Inferior parietal cortex (tissue), 1 donor: ENCODE measurements at regions not wholly inside any gene's neighbourhood (a gene's known extent, or its start where the extent isn't known, plus 50 kb on each side); places are given as distances from the start of the nearest gene placed in this dataset.

Experiments used
- DNase-seq: peaks from one replicate; pipeline ENCODE4 v3.0.0-alpha.2; 2016; ENCODE audit errors: extremely low spot score

DNA sequence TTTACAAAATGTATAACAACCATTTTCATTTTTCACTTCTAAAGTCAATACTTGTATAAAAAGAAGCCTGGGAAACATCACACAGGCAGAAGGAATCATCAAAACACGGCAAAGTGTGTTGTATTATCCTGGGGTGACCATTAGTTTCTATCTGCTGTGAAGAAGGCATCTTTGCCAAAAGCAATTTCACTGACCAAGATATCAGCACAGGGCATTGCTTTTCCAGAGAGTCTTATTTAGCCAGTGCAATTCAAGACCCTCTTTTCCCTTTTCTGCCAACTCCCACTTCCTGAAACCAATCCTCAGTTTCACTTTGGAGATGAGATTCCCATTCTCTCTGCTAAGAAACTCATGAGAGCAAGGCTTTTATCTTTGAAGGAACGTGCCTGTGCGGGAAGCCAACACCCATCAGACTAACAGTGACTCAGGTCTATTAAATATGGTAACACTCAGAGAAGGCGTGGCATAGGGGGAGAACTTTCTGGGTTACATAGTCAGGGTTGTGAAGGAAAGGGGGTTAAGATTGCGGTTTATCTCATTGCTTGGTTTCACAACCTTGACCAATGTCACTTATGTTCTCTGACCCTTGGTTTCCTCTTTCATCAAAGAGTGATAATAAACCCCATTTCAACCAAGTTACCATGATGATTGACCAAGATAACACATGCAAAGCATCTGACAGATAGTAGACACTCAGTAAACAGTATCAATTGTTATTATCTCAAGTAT is 666.9 kb upstream of the KLF4 start:
- DNase-seq, result no peak

DNA sequence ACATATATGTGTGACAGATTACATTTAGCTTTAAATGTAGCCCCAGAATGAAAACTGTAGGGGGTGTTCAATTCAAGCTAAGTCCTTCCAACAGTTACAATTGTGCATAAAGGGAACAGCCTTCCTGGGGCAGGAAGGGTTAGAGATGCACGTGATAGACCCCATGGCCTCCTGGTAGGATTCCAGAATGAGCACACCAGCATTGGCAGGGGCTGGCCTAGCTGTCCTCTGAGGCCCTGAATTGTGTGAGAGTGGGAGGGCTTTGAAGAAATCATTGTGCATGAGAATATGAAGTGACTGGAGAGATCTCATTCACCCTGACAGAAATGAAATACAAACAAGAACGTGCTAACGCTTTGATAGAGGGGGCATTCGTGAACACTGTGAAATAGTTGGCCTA is 663.8 kb upstream of the KLF4 start:
- DNase-seq, result no peak

DNA sequence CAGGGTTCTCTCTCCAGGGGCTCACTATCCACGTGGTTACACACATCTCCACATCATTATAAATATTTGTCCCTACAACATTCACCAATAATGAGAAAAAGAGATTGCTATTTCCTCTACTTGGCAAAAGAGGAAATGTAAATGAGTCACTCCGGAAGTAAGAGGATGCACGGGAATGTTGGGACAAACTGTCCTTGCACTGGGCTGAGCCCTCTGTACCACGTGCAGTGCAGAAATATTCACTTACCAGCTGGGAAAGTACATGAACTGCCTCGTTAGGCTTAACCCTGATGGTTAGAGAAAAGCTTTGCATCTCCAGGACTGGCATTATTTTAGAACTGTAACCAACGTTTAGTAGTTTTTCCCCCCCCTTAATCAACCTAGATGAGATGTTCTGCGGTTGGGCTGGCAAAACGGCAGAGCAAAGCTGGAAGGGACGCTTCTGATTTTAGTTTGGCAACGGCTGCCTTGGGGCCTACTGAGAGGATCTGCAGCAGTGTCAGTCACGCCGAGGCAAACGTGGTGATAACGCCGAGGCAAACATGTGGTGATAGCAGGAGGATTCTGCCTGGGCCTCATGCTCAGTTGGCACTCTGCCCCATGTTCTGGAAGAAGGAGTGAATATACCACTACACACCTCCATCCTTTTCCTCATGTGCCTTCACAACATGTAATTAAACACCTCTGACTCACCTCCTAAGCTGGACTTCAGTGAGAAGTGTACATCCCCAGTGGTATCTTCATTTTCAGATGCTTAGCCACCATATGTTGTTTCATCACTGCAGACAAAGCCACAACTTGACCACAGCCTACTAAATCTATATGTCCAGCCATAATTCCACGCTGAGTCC is 661.4 kb upstream of the KLF4 start:
- no peak for DNase-seq

DNA sequence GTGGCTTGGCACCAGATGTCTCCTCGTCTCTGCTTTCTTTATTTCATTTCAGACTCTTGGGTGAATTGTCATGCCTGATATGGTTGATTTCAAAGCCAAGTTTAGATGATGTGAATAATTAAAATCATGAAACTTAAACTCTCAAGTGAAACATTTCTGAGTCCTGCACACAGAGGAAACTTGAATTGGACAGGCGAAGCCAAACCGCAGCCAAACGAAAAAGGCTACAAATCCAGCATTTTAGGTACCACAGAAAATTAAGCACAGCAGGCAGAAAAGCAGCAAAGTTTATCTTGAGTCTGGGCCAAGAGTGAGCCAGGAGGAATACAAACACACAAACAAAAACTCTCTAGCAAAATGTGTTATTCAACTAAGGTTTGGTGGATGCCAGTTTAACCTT is 659.8 kb upstream of the KLF4 start:
- DNase-seq, result no peak

DNA sequence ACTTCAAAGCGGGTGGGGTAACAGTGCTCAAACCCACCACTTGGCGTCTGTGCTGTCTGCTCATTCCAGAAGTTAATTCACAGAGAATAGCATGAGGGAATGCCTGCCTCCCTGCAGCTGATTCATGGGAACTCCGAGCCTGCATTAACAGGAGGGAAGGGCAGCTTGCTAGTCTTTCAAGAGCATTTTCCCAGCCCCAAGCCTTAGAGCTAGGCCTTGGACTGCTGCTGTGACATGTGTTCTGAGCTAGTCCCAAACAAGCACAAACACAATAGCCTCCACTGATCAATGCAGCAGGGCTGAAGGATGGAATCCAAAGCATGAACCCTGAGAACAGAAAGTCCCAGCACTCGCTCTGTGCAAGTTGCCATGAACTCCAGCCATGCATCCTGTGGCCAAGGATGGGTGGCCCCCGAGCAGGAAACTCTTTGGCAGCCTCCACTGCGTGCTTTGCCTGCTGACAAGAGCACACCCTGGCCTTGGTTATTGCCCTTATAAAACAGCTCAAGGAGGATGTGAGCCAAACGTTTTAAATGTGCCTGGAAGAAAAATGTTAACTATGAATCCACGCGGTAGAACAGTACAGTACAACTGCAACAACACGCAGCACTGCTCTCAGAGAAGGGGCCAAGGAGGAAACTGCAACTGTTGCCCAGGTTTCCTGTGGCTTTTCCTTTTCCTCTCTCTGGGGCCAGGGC is 653.1 kb upstream of the KLF4 start:
- DNase-seq, result peak; percentile 57

DNA sequence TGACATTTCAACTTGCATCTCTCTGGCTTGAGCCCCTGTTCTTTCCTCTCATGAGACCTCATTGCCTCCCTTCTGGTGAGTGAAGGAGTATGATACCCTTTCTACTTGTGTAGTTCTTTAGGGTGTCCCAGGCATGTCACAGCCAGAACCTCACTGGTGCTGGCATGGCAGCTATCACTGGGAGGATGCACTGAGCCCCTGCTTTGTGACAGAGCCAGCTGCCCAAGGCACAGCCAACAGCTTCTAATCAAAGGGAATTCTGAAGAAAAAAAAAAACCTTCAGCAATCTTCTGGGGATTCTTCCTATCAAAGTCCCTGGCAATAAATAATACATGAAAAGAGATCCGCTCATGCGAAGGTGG is 652.6 kb upstream of the KLF4 start:
- no peak for DNase-seq

DNA sequence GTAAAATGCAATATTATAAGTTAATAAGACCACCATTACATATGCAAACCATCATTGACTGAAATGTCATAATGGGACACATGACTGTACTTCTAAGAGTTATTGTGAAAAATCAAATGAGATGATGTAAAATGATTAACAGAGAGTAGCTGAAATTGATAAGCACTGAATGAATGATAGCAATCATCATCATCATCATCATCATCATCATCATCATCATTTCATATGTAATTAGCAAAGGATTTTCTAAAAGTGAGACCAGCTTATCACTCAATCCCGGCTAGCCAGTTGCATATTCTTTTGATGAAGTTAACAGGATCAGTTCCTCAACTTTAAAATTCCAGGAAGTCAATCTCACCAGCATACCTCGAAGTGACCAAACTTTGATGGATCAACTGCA is 650.3 kb upstream of the KLF4 start:
- no peak for DNase-seq

DNA sequence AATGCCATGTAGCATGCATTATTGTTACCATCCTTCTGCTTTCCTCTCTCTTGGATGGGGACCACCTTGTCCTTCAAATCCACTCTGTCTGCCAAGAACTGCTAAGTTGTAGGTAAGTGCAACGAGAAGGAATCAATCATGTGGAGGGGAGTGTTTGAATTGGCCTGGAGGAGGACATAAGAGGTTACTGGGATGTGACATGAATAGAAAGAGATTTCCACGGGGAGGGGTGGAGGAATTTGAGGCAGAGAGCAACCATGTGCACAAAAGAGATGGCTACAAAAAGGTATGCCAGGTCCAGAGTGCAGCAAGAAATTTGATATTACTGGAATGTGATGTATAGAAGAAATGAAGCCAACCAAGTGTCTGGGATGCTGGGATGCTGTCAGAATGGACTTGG is 648.9 kb upstream of the KLF4 start:
- DNase-seq, result no peak

DNA sequence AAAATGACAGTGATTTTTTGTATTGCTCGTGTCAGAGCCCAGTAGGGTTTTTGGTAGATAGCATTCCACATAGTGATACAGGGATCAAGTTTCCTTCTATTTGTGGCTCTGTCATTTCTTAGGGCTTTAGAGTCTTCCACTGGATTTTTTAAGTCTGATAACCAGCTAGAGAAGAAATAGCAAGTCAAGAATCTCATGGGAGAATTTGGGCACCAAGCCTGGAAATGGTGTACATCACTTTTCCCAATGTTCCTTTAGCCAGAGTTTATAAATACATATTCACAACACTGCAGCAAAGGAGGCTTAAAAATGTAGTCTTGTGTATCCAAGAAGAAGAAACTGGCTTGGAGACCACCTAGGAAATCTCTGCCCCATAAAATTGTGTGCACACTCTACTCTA is 647.1 kb upstream of the KLF4 start:
- DNase-seq, result no peak

DNA sequence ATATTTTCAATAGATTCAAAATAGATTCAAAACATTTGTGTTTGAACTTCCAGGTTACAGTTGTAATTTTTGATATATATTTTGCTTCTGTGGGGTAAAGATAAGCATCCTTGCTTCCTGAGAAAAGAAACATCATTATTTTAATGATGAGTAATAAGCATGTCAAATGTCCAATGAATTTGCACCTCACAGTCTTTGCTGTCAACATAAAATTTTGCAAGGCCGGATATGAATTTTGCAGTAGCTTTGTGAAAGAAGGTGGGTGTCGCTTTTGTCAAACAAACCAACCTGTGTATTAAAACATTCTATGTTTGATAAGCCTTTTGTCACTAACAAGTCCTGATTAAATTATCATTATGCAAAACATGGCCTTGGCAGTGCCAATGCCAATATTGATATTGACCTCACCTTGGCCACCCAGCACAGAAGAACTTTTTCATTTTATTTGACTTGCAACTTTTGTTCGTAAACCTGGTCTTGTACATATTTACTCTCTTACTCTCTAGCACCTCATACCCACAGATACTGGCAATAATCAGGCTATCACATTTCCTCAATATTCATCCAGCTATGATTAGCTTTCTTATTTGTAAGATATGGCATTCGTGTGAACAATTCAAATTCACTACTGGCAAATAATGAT is 645.0 kb upstream of the KLF4 start:
- DNase-seq, result no peak

DNA sequence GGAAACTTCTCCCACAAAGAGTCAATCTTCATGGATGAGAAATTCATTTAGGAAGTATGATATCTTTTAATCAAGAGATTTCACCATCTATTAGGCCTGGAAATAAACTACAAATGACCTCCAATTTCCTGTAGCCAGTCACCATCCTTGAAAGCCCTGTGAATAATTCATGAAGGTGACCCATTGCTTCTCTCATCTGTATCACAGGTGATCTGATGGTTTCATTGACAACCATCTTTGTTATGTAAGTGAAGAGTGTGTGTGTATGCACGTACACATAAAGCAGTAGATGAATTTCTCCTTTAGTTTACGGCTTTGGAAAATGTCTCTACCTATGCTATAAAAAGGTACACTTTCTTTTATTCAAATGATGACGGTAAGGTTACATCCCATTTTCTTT is 644.1 kb upstream of the KLF4 start:
- no peak for DNase-seq

DNA sequence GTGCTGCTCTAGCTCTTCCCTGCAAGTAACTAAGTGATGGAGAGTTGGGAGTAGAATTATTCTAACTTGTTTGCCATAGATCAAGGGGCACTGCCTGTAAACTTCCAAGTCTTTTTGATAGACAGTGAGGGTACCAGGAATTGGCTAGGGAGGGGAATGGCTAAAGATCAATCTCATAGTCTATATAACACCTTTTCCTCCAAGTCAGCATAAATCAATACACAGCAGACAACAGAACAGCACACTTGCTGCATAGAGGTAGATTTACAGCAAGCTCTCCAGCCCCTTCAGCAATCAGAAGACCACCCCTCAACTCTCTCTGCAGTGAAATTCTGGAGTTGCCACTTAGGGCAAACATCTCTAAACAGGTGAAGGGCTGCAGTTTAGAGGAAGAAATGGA is 643.5 kb upstream of the KLF4 start:
- no peak for DNase-seq

DNA sequence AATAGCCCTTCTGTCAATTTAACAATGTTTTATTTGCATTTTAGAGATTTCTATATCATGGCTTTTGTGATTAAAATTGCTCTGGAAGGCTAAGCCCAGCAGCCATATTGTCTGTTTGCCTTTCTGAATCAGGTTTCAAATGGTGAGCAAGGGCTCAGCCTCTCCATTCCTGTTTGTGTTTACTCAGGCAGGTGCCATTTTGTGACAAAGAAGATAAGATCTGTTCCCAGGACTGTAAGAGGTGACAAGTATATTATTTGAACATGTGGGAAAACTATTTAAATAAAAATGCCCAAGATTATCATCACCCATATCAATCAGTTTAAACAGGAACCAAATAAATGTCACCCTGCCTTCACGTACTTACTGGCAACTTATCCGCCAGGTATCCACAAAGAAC is 641.3 kb upstream of the KLF4 start:
- no peak for DNase-seq

DNA sequence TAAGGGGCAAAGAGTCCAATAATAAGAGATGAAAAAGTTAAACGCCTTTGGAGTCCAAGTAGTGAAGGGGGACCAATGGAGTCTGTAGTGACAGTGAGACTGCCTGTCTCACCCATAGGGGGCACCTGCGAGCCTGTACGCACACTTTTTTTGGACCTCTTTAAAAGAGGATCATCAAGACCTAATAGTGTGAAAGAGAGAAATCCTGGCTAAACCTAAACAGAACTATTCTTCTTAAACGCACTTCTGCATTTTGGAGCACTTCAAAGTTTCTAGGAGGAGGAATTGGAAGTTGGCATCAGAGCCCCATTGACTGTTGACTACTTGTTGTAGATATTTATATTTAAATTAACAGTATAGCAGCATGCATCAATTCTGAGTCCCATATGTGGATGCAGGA is 636.1 kb upstream of the KLF4 start:
- no peak for DNase-seq

DNA sequence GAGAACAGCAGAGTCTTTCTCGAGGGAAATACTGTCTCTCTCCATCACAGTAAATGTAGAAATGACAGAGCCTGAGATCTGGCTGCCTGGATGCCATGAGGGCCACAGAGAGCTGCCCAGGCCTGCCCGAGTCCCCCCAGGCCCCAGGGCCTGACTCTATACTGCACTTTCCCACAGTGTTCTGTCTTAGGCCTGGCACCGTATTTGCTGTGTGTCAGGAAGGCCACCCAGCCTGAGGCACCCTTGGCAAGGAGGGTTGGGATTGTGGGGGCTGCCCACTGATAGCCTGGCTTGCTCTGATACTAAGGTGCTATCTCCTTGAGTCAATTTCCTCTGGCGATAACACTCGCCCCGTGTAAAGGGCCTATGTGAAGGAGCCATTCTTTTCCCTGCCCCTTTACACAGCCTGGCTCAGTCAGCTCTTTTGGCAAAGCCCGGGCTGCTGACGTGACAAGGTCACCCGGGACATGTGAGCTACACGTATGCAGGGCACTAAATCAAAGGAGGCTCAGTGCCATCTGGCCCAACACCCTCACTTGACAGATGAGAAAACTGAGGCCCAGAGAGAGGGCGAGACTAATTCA is 630.1 kb upstream of the KLF4 start:
- no peak for DNase-seq

DNA sequence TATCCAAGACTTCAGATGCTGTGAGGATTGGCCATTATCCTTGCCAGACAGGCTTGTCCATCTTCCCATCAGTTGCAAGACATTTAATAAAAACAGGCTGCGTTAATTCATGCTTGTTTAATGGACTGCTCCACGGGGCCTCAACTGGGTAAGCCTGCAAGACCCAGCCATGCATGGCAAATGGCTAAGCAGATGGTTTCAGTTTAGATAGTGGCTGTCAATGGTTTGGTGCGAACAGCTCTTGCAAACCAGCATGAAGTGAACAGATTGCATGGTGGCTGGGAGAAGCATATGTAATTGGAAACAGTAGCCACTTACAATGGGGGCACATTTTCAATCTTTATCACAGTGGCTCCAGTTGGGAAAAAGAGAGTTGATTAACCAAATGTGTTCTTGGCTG is 628.2 kb upstream of the KLF4 start:
- DNase-seq, result no peak

DNA sequence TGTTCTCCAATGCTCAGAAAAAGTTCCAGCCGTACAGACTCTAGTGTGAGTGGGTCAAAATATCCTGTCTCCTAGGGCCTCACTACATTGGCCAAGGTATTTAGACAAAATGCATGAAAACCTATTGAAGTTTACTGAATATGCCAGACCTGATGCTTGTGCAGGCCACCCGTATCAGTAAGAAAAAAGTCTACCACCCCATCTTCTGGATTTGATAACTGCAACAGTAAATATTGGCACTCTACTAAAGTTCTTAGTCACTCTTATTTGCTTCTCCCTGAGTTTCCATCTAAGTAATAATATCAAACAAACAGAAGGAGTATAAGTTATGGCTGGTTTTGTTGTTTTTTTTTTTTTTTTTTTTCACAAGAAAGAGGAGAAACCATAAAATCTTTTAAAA is 627.7 kb upstream of the KLF4 start:
- no peak for DNase-seq

DNA sequence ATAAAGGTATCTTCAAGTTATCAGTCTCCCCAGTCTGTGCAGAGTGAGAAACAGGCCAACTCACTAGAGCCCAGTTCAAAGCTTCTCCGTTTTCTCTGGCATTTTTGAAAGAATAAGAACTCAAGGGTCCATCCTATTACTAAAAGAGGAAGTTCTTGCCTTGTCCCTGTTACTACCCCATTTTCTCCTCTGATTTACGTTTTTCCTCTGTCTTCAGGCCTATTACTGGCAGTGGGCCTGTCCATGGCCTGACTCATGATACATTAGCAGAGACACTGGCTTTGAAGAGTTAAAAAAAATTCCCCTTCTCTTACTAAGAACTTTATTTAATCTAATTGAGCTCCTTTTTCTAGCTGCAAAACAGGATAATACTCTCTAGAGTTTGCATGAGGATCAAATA is 624.0 kb upstream of the KLF4 start:
- DNase-seq, result no peak

DNA sequence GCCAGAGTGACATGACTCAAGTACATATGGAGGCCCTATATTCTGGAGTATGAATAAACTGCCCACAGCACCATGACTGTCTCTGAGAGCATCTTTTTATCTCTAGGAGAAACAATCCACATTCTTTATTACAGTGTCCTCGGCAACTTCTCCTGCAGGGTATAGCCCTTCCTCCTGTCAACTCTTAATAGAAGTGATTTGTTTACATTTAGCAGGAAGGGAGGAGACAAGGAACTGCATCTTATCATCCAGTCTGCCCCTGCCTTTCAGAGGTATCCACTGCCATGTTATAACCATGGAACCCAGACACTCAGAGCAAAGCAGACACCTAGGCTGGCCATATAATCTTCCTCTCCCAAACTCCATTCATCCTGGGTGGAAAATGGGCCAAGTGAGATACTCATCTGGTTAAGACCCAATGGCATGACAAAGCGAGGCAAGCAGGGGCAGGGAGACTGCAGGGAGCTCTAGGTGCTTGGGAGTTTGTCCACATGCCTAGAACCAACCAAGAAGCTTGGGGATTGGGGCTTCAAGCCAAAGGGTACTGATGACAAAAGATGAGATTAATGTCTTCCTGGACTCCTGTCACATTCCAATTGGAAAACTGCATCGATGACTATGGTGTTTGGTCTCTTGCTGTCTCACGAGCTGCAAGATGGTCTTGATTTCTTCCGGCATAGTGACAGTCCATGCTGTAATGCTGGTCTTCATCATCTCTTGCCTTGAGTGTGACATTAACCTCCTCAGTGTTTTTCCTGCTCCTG is 620.5 kb upstream of the KLF4 start:
- no peak for DNase-seq

DNA sequence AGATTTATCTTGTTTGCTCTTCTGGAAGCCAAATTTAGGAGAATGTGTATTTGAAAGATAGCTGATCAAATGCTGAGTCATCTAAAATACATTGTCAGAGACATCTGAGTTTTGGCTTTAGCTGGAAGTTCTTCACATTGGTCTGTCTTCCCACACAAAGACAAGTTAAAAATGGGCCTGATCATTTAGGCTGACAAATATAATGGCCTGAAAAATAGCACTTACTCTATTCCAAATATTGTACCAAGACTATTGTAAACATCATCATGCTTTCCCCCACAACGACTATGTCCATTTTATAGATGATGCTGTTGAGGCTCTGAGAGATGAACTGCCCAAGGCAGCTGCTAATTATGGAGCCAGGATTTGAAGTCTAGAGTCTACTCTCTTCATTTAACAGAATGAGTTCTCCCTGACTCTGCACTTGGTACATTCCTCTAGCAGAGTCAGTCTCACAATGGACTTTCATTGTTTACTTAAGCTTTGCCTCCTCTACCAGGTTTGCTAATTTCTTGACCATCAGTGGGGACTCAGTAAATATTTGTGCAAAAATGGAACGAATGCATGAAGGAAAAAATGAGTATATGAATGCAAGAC is 619.4 kb upstream of the KLF4 start:
- peak; percentile 3 for DNase-seq

DNA sequence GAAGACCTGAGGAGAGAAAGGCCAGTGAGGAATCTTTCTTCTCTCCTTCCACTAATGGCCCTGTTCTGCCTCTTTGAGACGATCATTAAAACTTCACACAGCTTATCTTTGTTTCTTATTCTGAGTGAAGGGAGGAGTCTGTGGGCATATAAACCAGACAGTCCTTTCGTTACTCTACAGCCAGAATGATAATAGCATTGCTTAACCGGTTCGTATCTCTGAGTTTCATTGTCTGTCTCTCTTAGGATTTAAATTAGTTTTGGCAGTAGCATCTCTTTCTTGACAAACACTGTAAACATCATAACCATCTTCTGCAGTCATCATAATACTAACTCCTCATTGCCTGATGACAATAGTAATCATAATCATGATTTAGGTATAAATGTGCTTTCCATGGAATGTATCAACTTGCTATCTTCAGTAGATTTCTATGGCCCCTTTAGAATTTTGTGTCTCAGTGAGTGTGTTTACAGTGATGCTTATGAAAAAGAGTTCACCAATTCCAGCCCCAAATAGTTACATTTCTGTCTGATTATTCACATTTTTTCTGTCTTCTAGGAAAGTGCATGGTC is 618.8 kb upstream of the KLF4 start:
- no peak for DNase-seq
